ENCODE measurements at regions not wholly inside any gene's neighbourhood (a gene's known extent, or its start where the extent isn't known, plus 50 kb on each side); places are given as distances from the start of the nearest gene placed in this dataset.

- TF ChIP-seq RAD21 (IDR thresholded peaks at IDR 0.05; ENCODE audit: low read depth) (no peak), FOXM1 (IDR thresholded peaks at IDR 0.05; ENCODE audit: borderline replicate concordance, low read depth) (no peak), TEAD4 (IDR thresholded peaks at IDR 0.05) (no peak), MAX (IDR thresholded peaks at IDR 0.05) (no peak), EP300 (IDR thresholded peaks at IDR 0.05; ENCODE audit: borderline replicate concordance) (no peak), CEBPB (IDR thresholded peaks at IDR 0.05) (no peak), NFIC (IDR thresholded peaks at IDR 0.05) (no peak), TAF1 (IDR thresholded peaks at IDR 0.05; ENCODE audit: low read depth) (no peak), ZBTB7A (IDR thresholded peaks at IDR 0.05; ENCODE audit: low read depth) (no peak), TCF12 (IDR thresholded peaks at IDR 0.05; ENCODE audit: low read depth) (no peak), CREB1 (IDR thresholded peaks at IDR 0.05; ENCODE audit: low read depth) (no peak)
Measured at GRCh38 chr17:20927308-20927977, 115.4 kb downstream of the USP22 start.
